Mucosa of stomach (tissue), 1 donor: ENCODE measurements at regions not wholly inside any gene's neighbourhood (a gene's known extent, or its start where the extent isn't known, plus 50 kb on each side); places are given as distances from the start of the nearest gene placed in this dataset.
"Not testable (repeated sequence)": the region's sequence is repeated elsewhere in the genome, so short reads cannot be mapped to it uniquely, and the experiment has no call there.

Experiments
- H3K27me3 ChIP-seq: one replicate; pipeline ENCODE4 v1.7.0; 2013; ENCODE audit warnings: mild to moderate bottlenecking, low read length; ENCODE audit not compliant: control insufficient read depth, insufficient read depth
- H3K36me3 ChIP-seq: one replicate; pipeline ENCODE4 v1.7.0; 2013; ENCODE audit warnings: low read length; ENCODE audit not compliant: control insufficient read depth, insufficient read depth
- H3K4me1 ChIP-seq: one replicate; pipeline ENCODE4 v1.7.0; 2013; ENCODE audit warnings: mild to moderate bottlenecking, low read length; ENCODE audit not compliant: control insufficient read depth, insufficient read depth
- H3K4me3 ChIP-seq: one replicate; pipeline ENCODE4 v1.7.0; 2013; ENCODE audit warnings: low read length
- H3K9ac ChIP-seq: one replicate; pipeline ENCODE4 v1.7.0; 2013; ENCODE audit warnings: mild to moderate bottlenecking, low read length, moderate library complexity
- H3K9me3 ChIP-seq: one replicate; pipeline ENCODE4 v1.7.0; 2013; ENCODE audit warnings: mild to moderate bottlenecking, low read length, moderate library complexity; ENCODE audit not compliant: control insufficient read depth
- donor health status: Pancreatic carcinoma.

GRCh38 chr1:192453360-192453992 lies 122.1 kb upstream of the RGS1 start:
- Histone ChIP-seq H3K27me3 (no peaks in the 10 kb centered on the region), H3K4me1 (no peaks in the 10 kb centered on the region), H3K9ac (no peak overlapping the region), H3K36me3 (no peaks in the 10 kb centered on the region), H3K4me3 (no peak overlapping the region), H3K9me3 (no peaks in the 10 kb centered on the region)

GRCh38 chr1:192459467-192459866 lies 116.1 kb upstream of the RGS1 start:
- no peaks in the 10 kb centered on the region for H3K27me3 ChIP-seq
- H3K4me1 ChIP-seq: no peaks in the 10 kb centered on the region
- H3K36me3 ChIP-seq: no peaks in the 10 kb centered on the region
- no peak overlapping the region for H3K4me3 ChIP-seq
- no peaks in the 10 kb centered on the region for H3K9me3 ChIP-seq
- H3K9ac ChIP-seq: no peak overlapping the region

- Histone ChIP-seq H3K27me3 (no peaks in the 10 kb centered on the region), H3K9me3 (no peaks in the 10 kb centered on the region), H3K9ac (no peak overlapping the region), H3K4me1 (no peaks in the 10 kb centered on the region), H3K36me3 (no peaks in the 10 kb centered on the region), H3K4me3 (no peak overlapping the region)
Observed at GRCh38 chr1:192461684-192462083, 113.9 kb upstream of the RGS1 start.

- Histone ChIP-seq H3K4me1 (no peaks in the 10 kb centered on the region), H3K4me3 (no peak overlapping the region), H3K27me3 (no peaks in the 10 kb centered on the region), H3K9ac (no peak overlapping the region), H3K9me3 (no peaks in the 10 kb centered on the region), H3K36me3 (no peaks in the 10 kb centered on the region)
Observed at GRCh38 chr1:192462616-192463015, 113.0 kb upstream of the RGS1 start.

- Histone ChIP-seq H3K9ac (no peak overlapping the region), H3K4me3 (no peak overlapping the region), H3K36me3 (no peaks in the 10 kb centered on the region), H3K4me1 (no peaks in the 10 kb centered on the region), H3K27me3 (no peaks in the 10 kb centered on the region), H3K9me3 (no peaks in the 10 kb centered on the region)
Observed at GRCh38 chr1:192463661-192464060, 111.9 kb upstream of the RGS1 start.

GRCh38 chr1:192465221-192465620 lies 110.4 kb upstream of the RGS1 start:
- not testable (repeated sequence) for H3K27me3 ChIP-seq, H3K9me3 ChIP-seq, H3K36me3 ChIP-seq, H3K9ac ChIP-seq, H3K4me1 ChIP-seq, H3K4me3 ChIP-seq

- Histone ChIP-seq H3K4me3 (no peak overlapping the region), H3K36me3 (no peaks in the 10 kb centered on the region), H3K9me3 (no peaks in the 10 kb centered on the region), H3K27me3 (no peaks in the 10 kb centered on the region), H3K4me1 (no peaks in the 10 kb centered on the region), H3K9ac (no peak overlapping the region)
Observed at GRCh38 chr1:192474080-192474683, 101.4 kb upstream of the RGS1 start.

GRCh38 chr1:192475329-192475728 lies 100.2 kb upstream of the RGS1 start:
- Histone ChIP-seq H3K9me3 (no peaks in the 10 kb centered on the region), H3K4me3 (no peak overlapping the region), H3K4me1 (no peaks in the 10 kb centered on the region)

GRCh38 chr1:192475970-192476369 lies 99.6 kb upstream of the RGS1 start:
- no peak overlapping the region for H3K9ac ChIP-seq
- H3K4me3 ChIP-seq: no peak overlapping the region
- no peaks in the 10 kb centered on the region for H3K9me3 ChIP-seq
- H3K27me3 ChIP-seq: no peaks in the 10 kb centered on the region
- H3K4me1 ChIP-seq: no peaks in the 10 kb centered on the region
- no peaks in the 10 kb centered on the region for H3K36me3 ChIP-seq

More at GRCh38 chr1:192475329-192475728, 100.2 kb upstream of the RGS1 start:
- Histone ChIP-seq H3K9ac (no peak overlapping the region), H3K36me3 (no peaks in the 10 kb centered on the region), H3K27me3 (no peaks in the 10 kb centered on the region)

GRCh38 chr1:192476802-192477298 lies 98.7 kb upstream of the RGS1 start:
- H3K4me3 ChIP-seq: no peak overlapping the region
- no peaks in the 10 kb centered on the region for H3K36me3 ChIP-seq

GRCh38 chr1:192477630-192478029 lies 97.9 kb upstream of the RGS1 start:
- Histone ChIP-seq H3K27me3 (no peaks in the 10 kb centered on the region), H3K36me3 (no peaks in the 10 kb centered on the region), H3K9ac (no peak overlapping the region), H3K9me3 (no peaks in the 10 kb centered on the region), H3K4me1 (no peaks in the 10 kb centered on the region), H3K4me3 (no peak overlapping the region)

More at GRCh38 chr1:192476802-192477298, 98.7 kb upstream of the RGS1 start:
- no peaks in the 10 kb centered on the region for H3K9me3 ChIP-seq
- H3K9ac ChIP-seq: no peak overlapping the region
- no peaks in the 10 kb centered on the region for H3K4me1 ChIP-seq
- no peaks in the 10 kb centered on the region for H3K27me3 ChIP-seq

- no peak overlapping the region for H3K9ac ChIP-seq
- H3K9me3 ChIP-seq: no peaks in the 10 kb centered on the region
- H3K36me3 ChIP-seq: no peaks in the 10 kb centered on the region
- H3K27me3 ChIP-seq: no peaks in the 10 kb centered on the region
- no peak overlapping the region for H3K4me3 ChIP-seq
- peaks cover 20% of the 10 kb centered on the region for H3K4me1 ChIP-seq
Observed at GRCh38 chr1:192485692-192486436, 89.7 kb upstream of the RGS1 start.
